K562 (cell line): ENCODE measurements at regions not wholly inside any gene's neighbourhood (a gene's known extent, or its start where the extent isn't known, plus 50 kb on each side); places are given as distances from the start of the nearest gene placed in this dataset.

ENCODE experiments used
- ATAC-seq: fragments of 200-7000 bp; cut with Tn5 transposase; 3 replicates; pipeline ENCODE4 v1.9.1; 2020; ENCODE audit warnings: moderate library complexity
- BruUV-seq: library from RNA; stranded (reverse); fragments of 400-500 nt; replicated peaks from 2 replicates; lab custom pipeline; 2021; lab: Mats Ljungman, UMichigan
- CTCF ChIA-PET: fragments of 300-600 bp; formaldehyde crosslinking; extraction: SDS; loops from one replicate; lab custom pipeline; 2021; ENCODE audit warnings: low intra/inter-chr PET ratio; lab: Yijun Ruan, JAX
- POLR2A ChIA-PET: fragments of 300-600, 350-650 bp; sonication (Branson Sonifier 250); formaldehyde crosslinking; extraction: SDS; loops from one replicate; lab custom pipeline; 2021; ENCODE audit warnings: antibody characterized with exemption, inconsistent platforms; lab: Yijun Ruan, JAX
- DNase-seq, 4 experiments: peaks; one replicate each; pipeline versions ENCODE4 v3.0.0 to v3.0.0-alpha.2; 2011 to 2018; ENCODE audit warnings: low spot score in 3 of 4, mixed read lengths in 3 of 4; ENCODE audit errors: extremely low read depth in 1 of 4
- FAIRE-seq: peaks from 2 replicates; lab custom pipeline; 2011; peaks lifted over from hg19 to GRCh38; lab: Jason Lieb, UNC
- H2AFZ ChIP-seq: 2 replicates; pipeline ENCODE4 v1.6.0; 2011; ENCODE audit warnings: low read depth, low read length, control low read depth, inconsistent platforms
- H3K27ac ChIP-seq: fragments of 200-600 bp; 3 replicates; pipeline ENCODE4 v1.8.0; 2011; ENCODE audit warnings: low read depth, mild to moderate bottlenecking, control low read depth, inconsistent platforms, low read length, moderate library complexity, mixed read lengths; ENCODE audit errors: extremely low read depth
- H3K27me3 ChIP-seq, 2 experiments: fragments of 300-600 bp in 1 of 2; 2 replicates in 1 of 2; 3 replicates in 1 of 2; pipeline versions ENCODE4 v1.6.0 to v1.8.0; 2011; ENCODE audit warnings: inconsistent platforms in 2 of 2, low read length in 2 of 2, mild to moderate bottlenecking in 1 of 2, mixed read lengths in 1 of 2, moderate library complexity in 1 of 2; ENCODE audit not compliant: control insufficient read depth in 2 of 2, insufficient read depth in 2 of 2
- H3K36me3 ChIP-seq: fragments of 300-600 bp; 3 replicates; pipeline ENCODE4 v1.8.0; 2011; ENCODE audit warnings: mild to moderate bottlenecking, low read length, inconsistent platforms; ENCODE audit not compliant: control insufficient read depth, insufficient read depth
- H3K4me1 ChIP-seq, 2 experiments: fragments of 200-600 bp in 1 of 2; replicated peaks in 1 of 2; 2 replicates in 1 of 2; 3 replicates in 1 of 2; pipeline versions ENCODE4 v1.5.1 to v1.8.0; 2011; ENCODE audit warnings: inconsistent platforms in 2 of 2, low read length in 2 of 2, mild to moderate bottlenecking in 1 of 2, mixed read lengths in 1 of 2, moderate library complexity in 1 of 2; ENCODE audit not compliant: control insufficient read depth in 2 of 2, insufficient read depth in 2 of 2
- H3K4me2 ChIP-seq: 2 replicates; pipeline ENCODE4 v1.6.1; 2011; ENCODE audit warnings: low read length, control low read depth, inconsistent platforms, mixed read lengths; ENCODE audit not compliant: insufficient read depth
- H3K4me3 ChIP-seq: fragments of 200-600 bp; sonication (generic), shearing (Covaris generic); 2 replicates; pipeline ENCODE4 v1.5.1; 2016; ENCODE audit warnings: control low read depth, inconsistent platforms
- H3K79me2 ChIP-seq: fragments of 200-600 bp; 3 replicates; pipeline ENCODE4 v1.8.0; 2011; ENCODE audit warnings: low read length, inconsistent platforms; ENCODE audit not compliant: control insufficient read depth, insufficient read depth
- H3K9ac ChIP-seq, 2 experiments: 2 replicates each; pipeline versions ENCODE4 v1.6.0 to v1.6.1; 2011; ENCODE audit warnings: low read depth in 2 of 2, low read length in 2 of 2, control low read depth in 1 of 2, inconsistent platforms in 1 of 2, mild to moderate bottlenecking in 1 of 2, mixed read lengths in 1 of 2; ENCODE audit not compliant: insufficient read depth in 1 of 2
- H3K9me1 ChIP-seq: one replicate; pipeline ENCODE4 v1.6.0; 2011; ENCODE audit warnings: inconsistent platforms, mild to moderate bottlenecking, low read length, moderate library complexity; ENCODE audit not compliant: control insufficient read depth, insufficient read depth
- H3K9me3 ChIP-seq: replicated peaks from 2 replicates; pipeline ENCODE4 v1.5.1; 2011; ENCODE audit warnings: low read depth, low read length, inconsistent platforms; ENCODE audit not compliant: control insufficient read depth, insufficient read depth
- H4K20me1 ChIP-seq: replicated peaks from 2 replicates; pipeline ENCODE4 v1.6.1; 2011; ENCODE audit warnings: low read length, inconsistent platforms, mixed read lengths; ENCODE audit not compliant: control insufficient read depth, insufficient read depth
- BRF1 ChIP-seq: IDR thresholded peaks from 3 replicates; pipeline ENCODE4 v1.6.1; 2011; ENCODE audit warnings: borderline replicate concordance, mild to moderate bottlenecking; ENCODE audit not compliant: insufficient read length; ENCODE audit errors: extremely low read depth
- CEBPG ChIP-seq, 3 experiments: fragments of 200-800 bp in 1 of 3; sonication (Bioruptor generic) in 1 of 3; sonication (generic) in 1 of 3; formaldehyde crosslinking in 1 of 3; IDR thresholded peaks in 2 of 3; conservative IDR thresholded peaks in 1 of 3; 2 replicates each; pipeline versions ENCODE4 v1.6.1 to v1.8.0; 2016 to 2022; ENCODE audit warnings: missing compliant biosample characterization in 2 of 3, missing genetic modification characterization in 2 of 3, mild to moderate bottlenecking in 1 of 3, missing genetic modification reagents in 1 of 3
- NCOA6 ChIP-seq: fragments of 450-650 bp; IDR thresholded peaks from 2 replicates; pipeline ENCODE4 v1.6.1; 2017; ENCODE audit warnings: mild to moderate bottlenecking
- SNIP1 ChIP-seq: fragments of 450-650 bp; IDR thresholded peaks from 2 replicates; pipeline ENCODE4 v1.7.1; 2017; ENCODE audit warnings: low read depth, mild to moderate bottlenecking
- STAT5A ChIP-seq: IDR thresholded peaks from 2 replicates; pipeline ENCODE4 v1.6.1; 2012; ENCODE audit warnings: low read length, inconsistent platforms, borderline replicate concordance
- WGBS: fragments of 100-300 bp; shearing (Covaris generic); methylation state at CpG from one replicate; pipeline ENCODE4 v1.1.6; 2016; ENCODE audit warnings: low coverage, mixed read lengths; ENCODE audit not compliant: insufficient coverage; ENCODE audit errors: missing lambda C conversion rate; 5-methylcytosine and 5-hydroxymethylcytosine counted together
- in situ Hi-C: fragments of 300-500 bp; cut with MboI; formaldehyde crosslinking; loops from 4 replicates; pipeline ENCODE4 v1.15.0; 2018; ENCODE audit warnings: inconsistent platforms, mixed read lengths
- intact Hi-C: fragments of 100-400 bp; cut with micrococcal nuclease; formaldehyde crosslinking; loops from 2 replicates; pipeline ENCODE4 v1.14.2; 2022
- TF ChIP-seq, protein P1 (sequence below): fragments of 450-650 bp; IDR thresholded peaks from 2 replicates; pipeline ENCODE4 v1.6.1; 2014; ENCODE audit warnings: low read depth, mild to moderate bottlenecking, moderate library complexity, borderline replicate concordance

GRCh38 chr2:192465141-192465540, 270.4 kb upstream of the TMEFF2 start:
- Histone ChIP-seq H3K4me3 (no peak overlapping the region), H3K4me2 (no peak overlapping the region), H4K20me1 (no peaks in the 10 kb centered on the region), H3K27me3 (no peaks in the 10 kb centered on the region), H3K79me2 (no peaks in the 10 kb centered on the region), H3K36me3 (no peaks in the 10 kb centered on the region), H3K9me3 (no peaks in the 10 kb centered on the region), H3K27ac (no peak overlapping the region), H2AFZ (no peak overlapping the region), H3K9me1 (no peaks in the 10 kb centered on the region), H3K9ac (no peak overlapping the region), H3K4me1 (no peaks in the 10 kb centered on the region)
- no TSS peak for BruUV-seq
- no peak for FAIRE-seq
- 0% methylated on average over 1 of the region's 1 CpG for WGBS
- TF ChIP-seq SNIP1 (no peak), BRF1 (no peak), STAT5A (no peak), NCOA6 (no peak)
- ChIA-PET CTCF (no interaction called here), POLR2A (no interaction called here)
- ATAC-seq: no peak
- DNase-seq: no peak
- intact Hi-C loops (no loop called here), in situ Hi-C loops (no loop called here)

DNA sequence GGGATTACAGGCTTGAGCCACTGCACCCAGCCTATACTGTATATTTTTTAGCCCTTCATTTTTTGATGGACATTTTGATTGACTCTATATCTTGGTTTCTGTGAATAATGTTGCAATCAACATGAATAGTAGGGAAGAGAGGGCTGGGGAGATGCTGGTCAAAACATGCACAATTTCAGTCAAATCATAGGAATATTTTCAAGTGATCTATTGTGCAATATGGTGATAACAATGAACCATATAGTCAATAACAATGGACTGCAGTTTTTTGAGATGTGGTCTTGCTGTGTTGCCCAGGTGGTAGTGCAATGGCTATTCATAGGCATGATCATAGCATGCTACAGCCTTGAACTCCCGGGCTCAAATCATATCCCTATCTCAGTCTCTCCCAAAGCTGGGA, 264.7 kb upstream of the TMEFF2 start:
- Histone ChIP-seq H3K27me3 (no peaks in the 10 kb centered on the region), H4K20me1 (no peaks in the 10 kb centered on the region), H3K9me3 (no peaks in the 10 kb centered on the region), H3K4me2 (no peak overlapping the region), H3K4me3 (no peak overlapping the region), H3K27ac (no peak overlapping the region), H3K9me1 (no peaks in the 10 kb centered on the region), H2AFZ (no peak overlapping the region), H3K36me3 (no peaks in the 10 kb centered on the region), H3K79me2 (no peaks in the 10 kb centered on the region), H3K9ac (no peak overlapping the region), H3K4me1 (no peaks in the 10 kb centered on the region)
- CTCF ChIA-PET: no interaction called here
- FAIRE-seq (no peak), DNase-seq (no peak), ATAC-seq (no peak)
- in situ Hi-C loops: no loop called here
- intact Hi-C loops: no loop called here
- WGBS: 0% methylated on average over 1 of the region's 1 CpG
- TF ChIP-seq CEBPG (CRISPR knock-in tag; IDR thresholded peaks at IDR 0.05) (no peak), CEBPG (tag; conservative IDR thresholded peaks at IDR 0.05 in 1 of 2, IDR thresholded peaks at IDR 0.05 in 1 of 2) (0 out of 4 replicates have a peak, but pooled peaks of 1 of the 2 experiments have one; percentile 50)
- TF ChIP-seq, protein P1, sequence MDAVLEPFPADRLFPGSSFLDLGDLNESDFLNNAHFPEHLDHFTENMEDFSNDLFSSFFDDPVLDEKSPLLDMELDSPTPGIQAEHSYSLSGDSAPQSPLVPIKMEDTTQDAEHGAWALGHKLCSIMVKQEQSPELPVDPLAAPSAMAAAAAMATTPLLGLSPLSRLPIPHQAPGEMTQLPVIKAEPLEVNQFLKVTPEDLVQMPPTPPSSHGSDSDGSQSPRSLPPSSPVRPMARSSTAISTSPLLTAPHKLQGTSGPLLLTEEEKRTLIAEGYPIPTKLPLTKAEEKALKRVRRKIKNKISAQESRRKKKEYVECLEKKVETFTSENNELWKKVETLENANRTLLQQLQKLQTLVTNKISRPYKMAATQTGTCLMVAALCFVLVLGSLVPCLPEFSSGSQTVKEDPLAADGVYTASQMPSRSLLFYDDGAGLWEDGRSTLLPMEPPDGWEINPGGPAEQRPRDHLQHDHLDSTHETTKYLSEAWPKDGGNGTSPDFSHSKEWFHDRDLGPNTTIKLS: no peak
- POLR2A ChIA-PET: no interaction called here
- BruUV-seq: no TSS peak
